ENCODE measurements at regions not wholly inside any gene's neighbourhood (a gene's known extent, or its start where the extent isn't known, plus 50 kb on each side); places are given as distances from the start of the nearest gene placed in this dataset.

DNA sequence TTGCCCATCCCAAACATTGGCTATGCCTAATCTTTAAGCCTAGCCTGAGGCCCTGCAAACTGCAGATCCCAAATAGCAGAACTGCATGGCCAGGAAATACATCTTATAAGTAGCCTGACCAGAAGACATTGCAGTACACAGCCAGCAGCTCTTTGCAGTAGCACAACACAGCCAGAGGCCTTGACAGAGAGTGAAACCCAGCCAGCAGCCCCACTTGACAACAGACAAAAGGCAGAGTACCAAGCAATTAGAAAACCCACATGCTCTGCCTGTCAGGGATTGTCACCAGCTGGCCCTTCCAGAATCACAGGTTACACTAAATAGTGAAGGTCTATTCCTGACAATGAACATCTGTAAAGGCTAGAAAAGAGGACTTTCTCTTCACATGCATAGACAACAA is 242.8 kb upstream of the TMEM72 start:
- H3K4me1 ChIP-seq (ENCODE audit: control insufficient read depth in 1 of 2, insufficient read depth in 2 of 2, low read length in 2 of 2): no peaks in the 10 kb centered on the region
- H3K27ac ChIP-seq (ENCODE audit: low read depth in 1 of 2, low read length in 2 of 2): no peak overlapping the region
- peaks cover 2% of the 10 kb centered on the region for H3K9me3 ChIP-seq (ENCODE audit: control insufficient read depth, low read length)
- H3K27me3 ChIP-seq (ENCODE audit: control insufficient read depth in 1 of 2, insufficient read depth in 2 of 2, low read length in 1 of 2): no peaks in the 10 kb centered on the region
- intact Hi-C loops (cut with DNase I): no loop called here
- DNase-seq: no peak
- no peaks in the 10 kb centered on the region for H3K36me3 ChIP-seq (ENCODE audit: control insufficient read depth in 1 of 2, insufficient read depth in 2 of 2, low read length in 1 of 2)
- H3K4me3 ChIP-seq (ENCODE audit: low read length in 2 of 2): no peak overlapping the region
- no peak for ATAC-seq (ENCODE audit: low FRiP score)

- no peak overlapping the region for H3K4me3 ChIP-seq (ENCODE audit: low read length in 2 of 2)
- DNase-seq (no peak), ATAC-seq (ENCODE audit: low FRiP score) (no peak)
- no peaks in the 10 kb centered on the region for H3K36me3 ChIP-seq (ENCODE audit: control insufficient read depth in 1 of 2, insufficient read depth in 2 of 2, low read length in 1 of 2)
- H3K9me3 ChIP-seq (ENCODE audit: control insufficient read depth, low read length): peaks cover 2% of the 10 kb centered on the region
- intact Hi-C loops (cut with DNase I): no loop called here
- H3K27ac ChIP-seq (ENCODE audit: low read depth in 1 of 2, low read length in 2 of 2): no peak overlapping the region
- H3K27me3 ChIP-seq (ENCODE audit: control insufficient read depth in 1 of 2, insufficient read depth in 2 of 2, low read length in 1 of 2): no peaks in the 10 kb centered on the region
- H3K4me1 ChIP-seq (ENCODE audit: control insufficient read depth in 1 of 2, insufficient read depth in 2 of 2, low read length in 2 of 2): peaks cover 1 to 4% of the 10 kb centered on the region in 2 donors
Observed at GRCh38 chr10:44671319-44671718, 239.8 kb upstream of the TMEM72 start.

- intact Hi-C loops (cut with DNase I): no loop called here
- Histone ChIP-seq H3K4me1 (ENCODE audit: control insufficient read depth in 1 of 2, insufficient read depth in 2 of 2, low read length in 2 of 2) (peaks cover 1 to 4% of the 10 kb centered on the region in 2 donors), H3K27ac (ENCODE audit: low read depth in 1 of 2, low read length in 2 of 2) (no peak overlapping the region), H3K9me3 (ENCODE audit: control insufficient read depth, low read length) (peaks cover under 1% of the 10 kb centered on the region), H3K36me3 (ENCODE audit: control insufficient read depth in 1 of 2, insufficient read depth in 2 of 2, low read length in 1 of 2) (no peaks in the 10 kb centered on the region), H3K27me3 (ENCODE audit: control insufficient read depth in 1 of 2, insufficient read depth in 2 of 2, low read length in 1 of 2) (no peaks in the 10 kb centered on the region), H3K4me3 (ENCODE audit: low read length in 2 of 2) (no peak overlapping the region)
- WGBS, 2 donors: 56 to 59% methylated on average over 3 of the region's 3 CpGs
- no peak for ATAC-seq (ENCODE audit: low FRiP score)
- DNase-seq: no peak
Observed at GRCh38 chr10:44673245-44673983, 237.7 kb upstream of the TMEM72 start.

DNA sequence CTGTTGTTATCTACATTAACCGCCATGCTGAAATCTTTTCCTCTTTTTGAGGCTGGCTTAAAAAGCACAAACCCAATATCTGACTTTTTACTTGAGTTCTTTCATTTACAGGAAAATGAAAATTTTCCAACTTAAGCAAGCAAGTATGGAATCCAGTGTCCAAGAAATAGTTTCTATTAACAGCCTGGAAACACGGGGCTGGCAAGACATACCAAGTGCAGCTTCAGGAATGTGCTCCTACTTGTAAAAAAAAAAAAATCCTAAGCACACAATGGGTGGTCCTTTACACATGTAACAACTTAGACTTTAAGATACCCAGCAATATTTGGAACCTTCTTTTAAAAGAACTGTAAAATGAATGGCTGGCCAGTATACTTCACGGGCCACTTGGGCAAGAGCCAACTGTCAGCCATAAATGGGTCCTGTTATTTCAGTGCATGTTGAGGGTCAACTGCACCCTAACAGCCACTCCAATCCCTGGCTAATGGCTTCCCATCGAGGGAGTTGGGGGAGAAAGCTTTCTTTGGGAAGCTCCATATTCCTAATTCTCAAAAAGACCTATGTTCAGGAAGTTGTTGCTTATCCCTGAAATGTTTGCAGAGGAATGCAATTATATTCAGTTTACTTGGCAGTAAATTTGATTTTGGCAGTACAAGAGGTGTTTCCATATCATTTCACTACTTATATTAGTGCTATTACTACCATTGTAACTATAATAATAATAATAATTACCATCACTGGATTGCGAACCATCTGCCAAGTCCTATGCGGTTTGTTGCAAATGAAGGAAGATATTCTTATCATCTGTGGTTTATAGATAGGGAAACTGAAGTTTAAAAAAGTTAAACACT is 236.4 kb upstream of the TMEM72 start:
- WGBS, 2 donors: 33% methylated on average over 6 of the region's 6 CpGs
- no peak for ATAC-seq (ENCODE audit: low FRiP score)
- H3K36me3 ChIP-seq (ENCODE audit: control insufficient read depth in 1 of 2, insufficient read depth in 2 of 2, low read length in 1 of 2): no peaks in the 10 kb centered on the region
- H3K27ac ChIP-seq (ENCODE audit: low read depth in 1 of 2, low read length in 2 of 2): peak overlapping the region in 1 of 2 donors; percentile 67
- H3K4me1 ChIP-seq (ENCODE audit: control insufficient read depth in 1 of 2, insufficient read depth in 2 of 2, low read length in 2 of 2): peaks cover 1 to 7% of the 10 kb centered on the region in 2 donors
- intact Hi-C loops (cut with DNase I): no loop called here
- H3K9me3 ChIP-seq (ENCODE audit: control insufficient read depth, low read length): no peaks in the 10 kb centered on the region
- no peak overlapping the region for H3K4me3 ChIP-seq (ENCODE audit: low read length in 2 of 2)
- no peak for DNase-seq
- no peaks in the 10 kb centered on the region for H3K27me3 ChIP-seq (ENCODE audit: control insufficient read depth in 1 of 2, insufficient read depth in 2 of 2, low read length in 1 of 2)

GRCh38 chr10:44675387-44675874 is 235.7 kb upstream of the TMEM72 start:
- H3K4me3 ChIP-seq (ENCODE audit: low read length in 2 of 2): no peak overlapping the region

DNA sequence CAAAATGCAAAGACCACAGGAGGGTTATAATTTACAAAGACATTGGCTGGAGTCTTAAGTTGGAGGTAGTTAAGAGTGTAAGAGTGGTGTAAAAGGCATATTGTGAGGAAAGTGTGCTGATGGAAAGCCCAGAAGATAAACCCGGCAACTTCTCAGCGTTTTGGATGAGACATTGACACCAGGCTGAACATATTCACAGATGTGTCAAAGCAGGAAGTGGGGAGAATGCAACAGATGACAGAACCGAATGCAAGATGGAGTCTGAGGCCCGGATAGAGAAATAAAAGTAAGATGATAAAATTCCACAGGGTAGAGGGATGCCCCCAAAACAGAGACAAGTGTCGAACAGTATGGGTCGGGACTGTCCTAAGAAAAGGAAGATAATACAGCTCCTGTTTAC is 230.4 kb upstream of the TMEM72 start:
- no peaks in the 10 kb centered on the region for H3K27me3 ChIP-seq (ENCODE audit: control insufficient read depth in 1 of 2, insufficient read depth in 2 of 2, low read length in 1 of 2)
- no peaks in the 10 kb centered on the region for H3K9me3 ChIP-seq (ENCODE audit: control insufficient read depth, low read length)
- 92% methylated on average over 6 of the region's 6 CpGs for WGBS, 2 donors
- H3K36me3 ChIP-seq (ENCODE audit: control insufficient read depth in 1 of 2, insufficient read depth in 2 of 2, low read length in 1 of 2): no peaks in the 10 kb centered on the region
- no peak overlapping the region for H3K4me3 ChIP-seq (ENCODE audit: low read length in 2 of 2)
- no peak overlapping the region for H3K27ac ChIP-seq (ENCODE audit: low read depth in 1 of 2, low read length in 2 of 2)
- peaks cover 0 to 5% of the 10 kb centered on the region in 2 donors for H3K4me1 ChIP-seq (ENCODE audit: control insufficient read depth in 1 of 2, insufficient read depth in 2 of 2, low read length in 2 of 2)
- ATAC-seq (ENCODE audit: low FRiP score) (no peak), DNase-seq (no peak)
- intact Hi-C loops (cut with DNase I): no loop called here

More at GRCh38 chr10:44675387-44675874, 235.7 kb upstream of the TMEM72 start:
- Histone ChIP-seq H3K36me3 (ENCODE audit: control insufficient read depth in 1 of 2, insufficient read depth in 2 of 2, low read length in 1 of 2) (no peaks in the 10 kb centered on the region), H3K27me3 (ENCODE audit: control insufficient read depth in 1 of 2, insufficient read depth in 2 of 2, low read length in 1 of 2) (no peaks in the 10 kb centered on the region), H3K27ac (ENCODE audit: low read depth in 1 of 2, low read length in 2 of 2) (no peak overlapping the region), H3K4me1 (ENCODE audit: control insufficient read depth in 1 of 2, insufficient read depth in 2 of 2, low read length in 2 of 2) (peaks cover 1 to 7% of the 10 kb centered on the region in 2 donors), H3K9me3 (ENCODE audit: control insufficient read depth, low read length) (no peaks in the 10 kb centered on the region)
- 92 to 96% methylated on average over 2 of the region's 2 CpGs for WGBS, 2 donors
- intact Hi-C loops (cut with DNase I): no loop called here
- ATAC-seq (ENCODE audit: low FRiP score) (no peak), DNase-seq (no peak)

GRCh38 chr10:44682507-44682906 is 228.6 kb upstream of the TMEM72 start:
- Histone ChIP-seq H3K36me3 (ENCODE audit: control insufficient read depth in 1 of 2, insufficient read depth in 2 of 2, low read length in 1 of 2) (no peaks in the 10 kb centered on the region), H3K9me3 (ENCODE audit: control insufficient read depth, low read length) (no peaks in the 10 kb centered on the region), H3K4me3 (ENCODE audit: low read length in 2 of 2) (no peak overlapping the region), H3K27me3 (ENCODE audit: control insufficient read depth in 1 of 2, insufficient read depth in 2 of 2, low read length in 1 of 2) (no peaks in the 10 kb centered on the region), H3K27ac (ENCODE audit: low read depth in 1 of 2, low read length in 2 of 2) (no peak overlapping the region), H3K4me1 (ENCODE audit: control insufficient read depth in 1 of 2, insufficient read depth in 2 of 2, low read length in 2 of 2) (peaks cover 0 to 5% of the 10 kb centered on the region in 2 donors)
- intact Hi-C loops (cut with DNase I): no loop called here
- no peak for ATAC-seq (ENCODE audit: low FRiP score)
- WGBS, 2 donors: 91 to 93% methylated on average over 7 of the region's 7 CpGs
- no peak for DNase-seq

- DNase-seq (no peak), ATAC-seq (ENCODE audit: low FRiP score) (no peak)
- Histone ChIP-seq H3K9me3 (ENCODE audit: control insufficient read depth, low read length) (no peaks in the 10 kb centered on the region), H3K27me3 (ENCODE audit: control insufficient read depth in 1 of 2, insufficient read depth in 2 of 2, low read length in 1 of 2) (no peaks in the 10 kb centered on the region), H3K36me3 (ENCODE audit: control insufficient read depth in 1 of 2, insufficient read depth in 2 of 2, low read length in 1 of 2) (no peaks in the 10 kb centered on the region), H3K4me1 (ENCODE audit: control insufficient read depth in 1 of 2, insufficient read depth in 2 of 2, low read length in 2 of 2) (peaks cover 0 to 3% of the 10 kb centered on the region in 2 donors), H3K27ac (ENCODE audit: low read depth in 1 of 2, low read length in 2 of 2) (no peak overlapping the region), H3K4me3 (ENCODE audit: low read length in 2 of 2) (no peak overlapping the region)
- WGBS, 2 donors: 91% methylated on average over 2 of the region's 2 CpGs
- intact Hi-C loops (cut with DNase I): no loop called here
Observed at GRCh38 chr10:44684661-44685060, 226.5 kb upstream of the TMEM72 start.

- Histone ChIP-seq H3K9me3 (ENCODE audit: control insufficient read depth, low read length) (no peaks in the 10 kb centered on the region), H3K4me1 (ENCODE audit: control insufficient read depth in 1 of 2, insufficient read depth in 2 of 2, low read length in 2 of 2) (peaks cover 0 to 2% of the 10 kb centered on the region in 2 donors), H3K27ac (ENCODE audit: low read depth in 1 of 2, low read length in 2 of 2) (no peak overlapping the region), H3K4me3 (ENCODE audit: low read length in 2 of 2) (no peak overlapping the region), H3K27me3 (ENCODE audit: control insufficient read depth in 1 of 2, insufficient read depth in 2 of 2, low read length in 1 of 2) (no peaks in the 10 kb centered on the region), H3K36me3 (ENCODE audit: control insufficient read depth in 1 of 2, insufficient read depth in 2 of 2, low read length in 1 of 2) (no peaks in the 10 kb centered on the region)
- WGBS, 2 donors: 36 to 40% methylated on average over 6 of the region's 6 CpGs
- intact Hi-C loops (cut with DNase I): no loop called here
- ATAC-seq (ENCODE audit: low FRiP score) (no peak), DNase-seq (no peak)
Observed at GRCh38 chr10:44685220-44685619, 225.9 kb upstream of the TMEM72 start.
